ENCODE measurements at regions not wholly inside any gene's neighbourhood (a gene's known extent, or its start where the extent isn't known, plus 50 kb on each side); places are given as distances from the start of the nearest gene placed in this dataset.

- no peak overlapping the region for H3K27ac Mint-ChIP-seq
- H3K27me3 Mint-ChIP-seq: no peaks in the 10 kb centered on the region
- no peaks in the 10 kb centered on the region for H3K9me3 Mint-ChIP-seq
These were observed 254.5 kb upstream of the CFAP20DC start for GRCh38 chr3:59304296-59304695.

GRCh38 chr3:59303452-59303851 lies 253.6 kb upstream of the CFAP20DC start:
- Mint-ChIP-seq H3K4me3 (no peak overlapping the region), H3K9me3 (no peaks in the 10 kb centered on the region), H3K36me3 (no peaks in the 10 kb centered on the region), H3K27ac (no peak overlapping the region), H3K4me1 (peaks cover 7% of the 10 kb centered on the region), H3K27me3 (no peaks in the 10 kb centered on the region)
- DNase-seq (ENCODE audit: low spot score in 2 of 2): no peak
- ATAC-seq (ENCODE audit: low read depth): no peak

More at GRCh38 chr3:59304296-59304695, 254.5 kb upstream of the CFAP20DC start:
- H3K4me1 Mint-ChIP-seq: peaks cover 7% of the 10 kb centered on the region
- H3K4me3 Mint-ChIP-seq: no peak overlapping the region
- ATAC-seq (ENCODE audit: low read depth) (no peak), DNase-seq (ENCODE audit: low spot score in 2 of 2) (no peak)
- no peaks in the 10 kb centered on the region for H3K36me3 Mint-ChIP-seq

GRCh38 chr3:59302442-59302841 lies 252.6 kb upstream of the CFAP20DC start:
- peaks cover 7% of the 10 kb centered on the region for H3K4me1 Mint-ChIP-seq

GRCh38 chr3:59300733-59301132 lies 250.9 kb upstream of the CFAP20DC start:
- ATAC-seq (ENCODE audit: low read depth): no peak
- Mint-ChIP-seq H3K27me3 (no peaks in the 10 kb centered on the region), H3K27ac (no peak overlapping the region), H3K36me3 (no peaks in the 10 kb centered on the region), H3K9me3 (no peaks in the 10 kb centered on the region), H3K4me3 (no peak overlapping the region), H3K4me1 (peaks cover 7% of the 10 kb centered on the region)
- no peak for DNase-seq (ENCODE audit: low spot score in 2 of 2)

More at GRCh38 chr3:59302442-59302841, 252.6 kb upstream of the CFAP20DC start:
- H3K27me3 Mint-ChIP-seq: no peaks in the 10 kb centered on the region
- H3K36me3 Mint-ChIP-seq: no peaks in the 10 kb centered on the region
- no peak overlapping the region for H3K4me3 Mint-ChIP-seq
- no peak overlapping the region for H3K27ac Mint-ChIP-seq
- ATAC-seq (ENCODE audit: low read depth) (no peak), DNase-seq (ENCODE audit: low spot score in 2 of 2) (no peak)
- H3K9me3 Mint-ChIP-seq: no peaks in the 10 kb centered on the region

- H3K27ac Mint-ChIP-seq: no peak overlapping the region
- DNase-seq (ENCODE audit: low spot score in 2 of 2) (no peak), ATAC-seq (ENCODE audit: low read depth) (no peak)
- H3K27me3 Mint-ChIP-seq: no peaks in the 10 kb centered on the region
- H3K4me1 Mint-ChIP-seq: peaks cover 7% of the 10 kb centered on the region
- H3K36me3 Mint-ChIP-seq: peaks cover 2% of the 10 kb centered on the region
- H3K9me3 Mint-ChIP-seq: peaks cover 2% of the 10 kb centered on the region
- no peak overlapping the region for H3K4me3 Mint-ChIP-seq
These were observed 249.7 kb upstream of the CFAP20DC start for GRCh38 chr3:59299561-59299960.

GRCh38 chr3:59290358-59290757 lies 240.5 kb upstream of the CFAP20DC start:
- Mint-ChIP-seq H3K27me3 (no peaks in the 10 kb centered on the region), H3K4me1 (peaks cover 2% of the 10 kb centered on the region), H3K9me3 (peaks cover 10% of the 10 kb centered on the region), H3K4me3 (no peak overlapping the region), H3K27ac (no peak overlapping the region), H3K36me3 (peaks cover 6% of the 10 kb centered on the region)
- no peak for ATAC-seq (ENCODE audit: low read depth)
- DNase-seq (ENCODE audit: low spot score in 2 of 2): no peak

GRCh38 chr3:59289831-59290230 lies 240.0 kb upstream of the CFAP20DC start:
- Mint-ChIP-seq H3K27me3 (no peaks in the 10 kb centered on the region), H3K4me3 (no peak overlapping the region), H3K36me3 (peaks cover 5% of the 10 kb centered on the region), H3K4me1 (peaks cover 2% of the 10 kb centered on the region), H3K9me3 (peaks cover 9% of the 10 kb centered on the region), H3K27ac (no peak overlapping the region)
- no peak for ATAC-seq (ENCODE audit: low read depth)
- no peak for DNase-seq (ENCODE audit: low spot score in 2 of 2)

GRCh38 chr3:59288951-59289350 lies 239.1 kb upstream of the CFAP20DC start:
- Mint-ChIP-seq H3K36me3 (peaks cover 5% of the 10 kb centered on the region), H3K9me3 (peaks cover 6% of the 10 kb centered on the region), H3K4me1 (peaks cover 2% of the 10 kb centered on the region), H3K4me3 (no peak overlapping the region), H3K27me3 (no peaks in the 10 kb centered on the region), H3K27ac (no peak overlapping the region)
- DNase-seq (ENCODE audit: low spot score in 2 of 2) (no peak), ATAC-seq (ENCODE audit: low read depth) (no peak)

GRCh38 chr3:59286791-59287531 lies 237.1 kb upstream of the CFAP20DC start:
- DNase-seq (ENCODE audit: low spot score in 2 of 2) (no peak), ATAC-seq (ENCODE audit: low read depth) (no peak)
- peaks cover 2% of the 10 kb centered on the region for H3K4me1 Mint-ChIP-seq
- no peak overlapping the region for H3K4me3 Mint-ChIP-seq
- H3K27ac Mint-ChIP-seq: no peak overlapping the region
- H3K27me3 Mint-ChIP-seq: no peaks in the 10 kb centered on the region
- no peaks in the 10 kb centered on the region for H3K36me3 Mint-ChIP-seq
- H3K9me3 Mint-ChIP-seq: no peaks in the 10 kb centered on the region

GRCh38 chr3:59285560-59285959 lies 235.7 kb upstream of the CFAP20DC start:
- Mint-ChIP-seq H3K27ac (no peak overlapping the region), H3K27me3 (no peaks in the 10 kb centered on the region), H3K36me3 (no peaks in the 10 kb centered on the region), H3K9me3 (no peaks in the 10 kb centered on the region), H3K4me1 (peaks cover 2% of the 10 kb centered on the region), H3K4me3 (no peak overlapping the region)
- no peak for DNase-seq (ENCODE audit: low spot score in 2 of 2)
- no peak for ATAC-seq (ENCODE audit: low read depth)

GRCh38 chr3:59284926-59285325 lies 235.1 kb upstream of the CFAP20DC start:
- DNase-seq (ENCODE audit: low spot score in 2 of 2) (no peak), ATAC-seq (ENCODE audit: low read depth) (no peak)
- Mint-ChIP-seq H3K9me3 (no peaks in the 10 kb centered on the region), H3K4me3 (no peak overlapping the region), H3K27me3 (no peaks in the 10 kb centered on the region), H3K27ac (no peak overlapping the region), H3K4me1 (no peaks in the 10 kb centered on the region), H3K36me3 (no peaks in the 10 kb centered on the region)

GRCh38 chr3:59280113-59280512 lies 230.3 kb upstream of the CFAP20DC start:
- no peaks in the 10 kb centered on the region for H3K36me3 Mint-ChIP-seq
- H3K4me3 Mint-ChIP-seq: no peak overlapping the region
- H3K9me3 Mint-ChIP-seq: no peaks in the 10 kb centered on the region
- no peak for DNase-seq (ENCODE audit: low spot score in 2 of 2)
- H3K27me3 Mint-ChIP-seq: no peaks in the 10 kb centered on the region
- H3K4me1 Mint-ChIP-seq: no peaks in the 10 kb centered on the region
- no peak for ATAC-seq (ENCODE audit: low read depth)
- no peak overlapping the region for H3K27ac Mint-ChIP-seq

GRCh38 chr3:59277816-59278215 lies 228.0 kb upstream of the CFAP20DC start:
- DNase-seq (ENCODE audit: low spot score in 2 of 2): no peak
- no peaks in the 10 kb centered on the region for H3K9me3 Mint-ChIP-seq
- H3K4me3 Mint-ChIP-seq: no peak overlapping the region
- H3K27me3 Mint-ChIP-seq: no peaks in the 10 kb centered on the region
- H3K4me1 Mint-ChIP-seq: no peaks in the 10 kb centered on the region
- no peak for ATAC-seq (ENCODE audit: low read depth)
- H3K27ac Mint-ChIP-seq: no peak overlapping the region
- no peaks in the 10 kb centered on the region for H3K36me3 Mint-ChIP-seq

- ATAC-seq (ENCODE audit: low read depth) (no peak), DNase-seq (ENCODE audit: low spot score in 2 of 2) (no peak)
- no peaks in the 10 kb centered on the region for H3K4me1 Mint-ChIP-seq
- H3K27ac Mint-ChIP-seq: no peak overlapping the region
- H3K9me3 Mint-ChIP-seq: no peaks in the 10 kb centered on the region
- no peaks in the 10 kb centered on the region for H3K36me3 Mint-ChIP-seq
- H3K27me3 Mint-ChIP-seq: no peaks in the 10 kb centered on the region
- no peak overlapping the region for H3K4me3 Mint-ChIP-seq
These were observed 227.4 kb upstream of the CFAP20DC start for GRCh38 chr3:59277201-59277600.

GRCh38 chr3:59273976-59274375 lies 224.2 kb upstream of the CFAP20DC start:
- H3K36me3 Mint-ChIP-seq: no peaks in the 10 kb centered on the region
- H3K9me3 Mint-ChIP-seq: no peaks in the 10 kb centered on the region
- H3K4me3 Mint-ChIP-seq: no peak overlapping the region
- H3K27ac Mint-ChIP-seq: no peak overlapping the region
- DNase-seq (ENCODE audit: low spot score in 2 of 2) (no peak), ATAC-seq (ENCODE audit: low read depth) (no peak)
- H3K4me1 Mint-ChIP-seq: no peaks in the 10 kb centered on the region
- no peaks in the 10 kb centered on the region for H3K27me3 Mint-ChIP-seq

Measured in memory B cell (primary cell).